Endothelial cell of umbilical vein (primary cell): ENCODE measurements at regions not wholly inside any gene's neighbourhood (a gene's known extent, or its start where the extent isn't known, plus 50 kb on each side); places are given as distances from the start of the nearest gene placed in this dataset.

Experiments used
- BruUV-seq: library from RNA; stranded (reverse); fragments of 400-500 nt; replicated peaks from 2 replicates; lab custom pipeline; 2021; lab: Mats Ljungman, UMichigan
- CTCF ChIA-PET: fragments of 300-600, 350-600 bp; sonication (Branson Sonifier 250); formaldehyde crosslinking; loops from one replicate; lab custom pipeline; 2021; ENCODE audit warnings: antibody characterized with exemption, inconsistent platforms; lab: Charles Lee
- POLR2A ChIA-PET: fragments of 300-600, 350-600 bp; sonication (Branson Sonifier 250); formaldehyde crosslinking; loops from one replicate; lab custom pipeline; 2021; ENCODE audit warnings: antibody characterized with exemption, inconsistent platforms; lab: Charles Lee
- DNase-seq: peaks from one replicate; pipeline ENCODE4 v3.0.0-alpha.2; 2011; ENCODE audit warnings: low read depth, low spot score
- FAIRE-seq: peaks from 2 replicates; lab custom pipeline; 2011; peaks lifted over from hg19 to GRCh38; lab: Jason Lieb, UNC
- H2AFZ ChIP-seq: 2 replicates; pipeline ENCODE4 v1.6.0; 2012; ENCODE audit warnings: low read depth, low read length, control low read depth, inconsistent platforms
- H3K27ac ChIP-seq: 2 replicates; pipeline ENCODE4 v1.5.1; 2011; ENCODE audit warnings: low read depth, mild to moderate bottlenecking, control low read depth, low read length, moderate library complexity; ENCODE audit not compliant: insufficient read depth
- H3K27me3 ChIP-seq, 2 experiments: 2 replicates each; pipeline versions ENCODE4 v1.6.0 to v1.6.1; 2011; ENCODE audit warnings: low read length in 2 of 2, mixed read lengths in 1 of 2; ENCODE audit not compliant: control insufficient read depth in 2 of 2, insufficient read depth in 2 of 2
- H3K36me3 ChIP-seq, 2 experiments: 2 replicates in 1 of 2; 3 replicates in 1 of 2; pipeline ENCODE4 v1.5.1; 2011; ENCODE audit warnings: low read length in 2 of 2, mild to moderate bottlenecking in 1 of 2, moderate library complexity in 1 of 2; ENCODE audit not compliant: control insufficient read depth in 2 of 2, insufficient read depth in 2 of 2; ENCODE audit errors: extremely low read depth in 1 of 2
- H3K4me1 ChIP-seq: 3 replicates; pipeline ENCODE4 v1.5.1; 2011; ENCODE audit warnings: mild to moderate bottlenecking, low read length; ENCODE audit not compliant: control insufficient read depth, insufficient read depth; ENCODE audit errors: extremely low read depth
- H3K4me2 ChIP-seq: 2 replicates; pipeline ENCODE4 v1.6.1; 2011; ENCODE audit warnings: low read length, control low read depth, mixed read lengths; ENCODE audit not compliant: insufficient read depth
- H3K4me3 ChIP-seq, 3 experiments: fragments of 200-600 bp in 1 of 3; sonication (generic), shearing (Covaris generic) in 1 of 3; replicated peaks in 1 of 3; 2 replicates each; pipeline ENCODE4 v1.5.1; 2011 to 2016; ENCODE audit warnings: control low read depth in 3 of 3, low read length in 3 of 3, mild to moderate bottlenecking in 2 of 3, inconsistent platforms in 1 of 3, low read depth in 1 of 3, moderate library complexity in 1 of 3; ENCODE audit not compliant: insufficient read depth in 1 of 3
- H3K79me2 ChIP-seq: 2 replicates; pipeline ENCODE4 v1.6.0; 2012; ENCODE audit warnings: low read length, inconsistent platforms; ENCODE audit not compliant: control insufficient read depth, insufficient read depth
- H3K9ac ChIP-seq: replicated peaks from 2 replicates; pipeline ENCODE3; 2011; ENCODE audit warnings: low read length, control low read depth; ENCODE audit not compliant: insufficient read depth; ENCODE audit errors: extremely low read depth
- H3K9me1 ChIP-seq: replicated peaks from 3 replicates; pipeline ENCODE4 v1.6.0; 2011; ENCODE audit warnings: mild to moderate bottlenecking, low read length; ENCODE audit not compliant: control insufficient read depth, insufficient read depth; ENCODE audit errors: extremely low read depth
- H3K9me3 ChIP-seq: replicated peaks from 2 replicates; pipeline ENCODE4 v1.5.1; 2012; ENCODE audit warnings: low read length, inconsistent platforms; ENCODE audit not compliant: control insufficient read depth, insufficient read depth
- H4K20me1 ChIP-seq: replicated peaks from 2 replicates; pipeline ENCODE3; 2011; ENCODE audit warnings: mild to moderate bottlenecking, low read length; ENCODE audit not compliant: control insufficient read depth, insufficient read depth; ENCODE audit errors: extremely low read depth
- EZH2 ChIP-seq: IDR thresholded peaks from 2 replicates; pipeline ENCODE4 v1.6.1; 2012; ENCODE audit warnings: borderline replicate concordance, low read depth, mild to moderate bottlenecking, moderate library complexity, low read length, inconsistent platforms; ENCODE audit not compliant: severe bottlenecking
- FOS ChIP-seq: IDR thresholded peaks from 2 replicates; pipeline ENCODE4 v1.6.1; 2011; ENCODE audit warnings: mild to moderate bottlenecking, low read length, moderate library complexity, borderline replicate concordance; ENCODE audit not compliant: insufficient read depth
- GATA2 ChIP-seq: IDR thresholded peaks from 2 replicates; pipeline ENCODE4 v1.7.0; 2011; ENCODE audit warnings: low read depth, mild to moderate bottlenecking, moderate library complexity, mixed read lengths, low read length; ENCODE audit not compliant: insufficient read length, insufficient read depth
- JUN ChIP-seq: IDR thresholded peaks from 2 replicates; pipeline ENCODE4 v1.6.1; 2011; ENCODE audit warnings: borderline replicate concordance, low read depth; ENCODE audit not compliant: insufficient read length, insufficient read depth
- MYC ChIP-seq: IDR thresholded peaks from one replicate; pipeline ENCODE4 v1.6.1; 2011; ENCODE audit warnings: mild to moderate bottlenecking, low read depth, low read length
- POLR2A ChIP-seq: IDR thresholded peaks from 2 replicates; pipeline ENCODE4 v1.6.1; 2012; ENCODE audit warnings: low read depth, mild to moderate bottlenecking, control low read depth, low read length
- dilution Hi-C: fragments of 300-500 bp; cut with MboI; formaldehyde crosslinking; loops from one replicate; pipeline ENCODE4 v1.15.0; 2019; ENCODE audit warnings: low sequenced_read_pairs; ENCODE audit not compliant: extremely low pct_ligation_motif_present
- intact Hi-C: fragments of 100-400 bp; cut with micrococcal nuclease; formaldehyde crosslinking; loops from one replicate; pipeline ENCODE4 v1.10.0; 2022
- TF ChIP-seq, protein P1 (sequence below): IDR thresholded peaks from 2 replicates; pipeline ENCODE4 v1.6.1; 2011; ENCODE audit not compliant: insufficient read depth, insufficient read length
- TF ChIP-seq, protein P2 (sequence below), 2 donors: IDR thresholded peaks; 1 replicate in 1 of 2; 2 replicates in 1 of 2; pipeline ENCODE4 v1.5.1; 2011; ENCODE audit warnings: low read length in 2 of 2, mild to moderate bottlenecking in 2 of 2, moderate library complexity in 2 of 2, control low read depth in 1 of 2, inconsistent platforms in 1 of 2, low read depth in 1 of 2; ENCODE audit not compliant: insufficient read depth in 1 of 2; ENCODE audit errors: extremely low read depth in 1 of 2

DNA sequence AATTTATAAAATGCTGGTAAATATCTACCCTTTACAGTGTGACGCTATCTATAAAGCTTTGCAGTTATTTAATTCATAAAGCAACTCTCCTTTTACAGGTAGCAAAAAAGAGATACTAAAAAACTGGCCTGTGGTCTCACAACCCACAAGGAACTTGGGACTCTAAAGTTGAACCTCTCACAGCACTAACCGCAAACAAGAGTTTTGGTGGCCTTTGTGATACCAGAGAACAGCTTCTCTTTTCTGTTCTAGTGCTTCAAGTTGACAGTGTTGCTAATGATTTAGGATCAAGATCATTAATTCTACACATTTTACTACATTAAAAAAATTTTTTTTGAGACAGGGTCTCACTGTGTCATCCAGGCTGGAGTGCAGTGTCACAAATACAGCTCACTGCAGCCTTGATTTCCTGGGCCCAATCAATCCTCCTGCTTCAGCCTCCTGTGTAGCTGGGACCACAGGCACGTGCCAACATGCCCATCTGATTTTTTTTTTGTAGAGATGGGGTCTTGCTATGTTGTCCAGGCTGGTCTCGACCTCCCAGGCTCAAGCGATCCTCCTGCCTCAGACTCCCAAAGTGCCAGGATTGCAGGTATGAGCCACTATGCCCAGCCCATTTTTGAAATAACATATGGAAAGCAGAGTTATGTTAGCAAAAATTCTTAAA lies 56.0 kb upstream of the ST8SIA6 start:
- H3K4me1 ChIP-seq: peaks cover 46% of the 10 kb centered on the region
- FAIRE-seq (no peak), DNase-seq (peak; percentile 16)
- no TSS peak for BruUV-seq
- peak overlapping the region; percentile 12 for H3K9ac ChIP-seq
- H4K20me1 ChIP-seq: no peaks in the 10 kb centered on the region
- ChIA-PET CTCF (interaction anchor here (1.7 to 2.4 kb wide), 2 partner anchors 8 to 57 kb away, joined by 4 to 7 read pairs; partner anchors contain the start of gene ST8SIA6), POLR2A (no interaction called here)
- no peaks in the 10 kb centered on the region for H3K79me2 ChIP-seq
- peak overlapping the region; percentile 94 for H3K27ac ChIP-seq
- no peaks in the 10 kb centered on the region for H3K36me3 ChIP-seq
- dilution Hi-C loops: no loop called here
- no peaks in the 10 kb centered on the region for H3K9me3 ChIP-seq
- no peak overlapping the region for H2AFZ ChIP-seq
- no peak for TF ChIP-seq GATA2
- no peak for TF ChIP-seq FOS
- TF ChIP-seq, protein P1, sequence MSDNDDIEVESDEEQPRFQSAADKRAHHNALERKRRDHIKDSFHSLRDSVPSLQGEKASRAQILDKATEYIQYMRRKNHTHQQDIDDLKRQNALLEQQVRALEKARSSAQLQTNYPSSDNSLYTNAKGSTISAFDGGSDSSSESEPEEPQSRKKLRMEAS: no peak
- no peak for TF ChIP-seq MYC
- TF ChIP-seq EZH2: no peak
- TF ChIP-seq, protein P2, sequence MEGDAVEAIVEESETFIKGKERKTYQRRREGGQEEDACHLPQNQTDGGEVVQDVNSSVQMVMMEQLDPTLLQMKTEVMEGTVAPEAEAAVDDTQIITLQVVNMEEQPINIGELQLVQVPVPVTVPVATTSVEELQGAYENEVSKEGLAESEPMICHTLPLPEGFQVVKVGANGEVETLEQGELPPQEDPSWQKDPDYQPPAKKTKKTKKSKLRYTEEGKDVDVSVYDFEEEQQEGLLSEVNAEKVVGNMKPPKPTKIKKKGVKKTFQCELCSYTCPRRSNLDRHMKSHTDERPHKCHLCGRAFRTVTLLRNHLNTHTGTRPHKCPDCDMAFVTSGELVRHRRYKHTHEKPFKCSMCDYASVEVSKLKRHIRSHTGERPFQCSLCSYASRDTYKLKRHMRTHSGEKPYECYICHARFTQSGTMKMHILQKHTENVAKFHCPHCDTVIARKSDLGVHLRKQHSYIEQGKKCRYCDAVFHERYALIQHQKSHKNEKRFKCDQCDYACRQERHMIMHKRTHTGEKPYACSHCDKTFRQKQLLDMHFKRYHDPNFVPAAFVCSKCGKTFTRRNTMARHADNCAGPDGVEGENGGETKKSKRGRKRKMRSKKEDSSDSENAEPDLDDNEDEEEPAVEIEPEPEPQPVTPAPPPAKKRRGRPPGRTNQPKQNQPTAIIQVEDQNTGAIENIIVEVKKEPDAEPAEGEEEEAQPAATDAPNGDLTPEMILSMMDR (IDR thresholded peaks at IDR 0.05; ENCODE audit: extremely low read depth in 1 of 2, insufficient read depth in 1 of 2, low read depth in 1 of 2, low read length in 2 of 2): no peak
- no peak for TF ChIP-seq JUN
- TF ChIP-seq POLR2A: no peak
- intact Hi-C loops: loop anchor here (2.0 to 5.0 kb wide), 3 partner anchors 80 to 678 kb away; no protein-coding TSS in a partner anchor
- H3K27me3 ChIP-seq: no peaks in the 10 kb centered on the region
- H3K4me3 ChIP-seq: no peak overlapping the region
- H3K4me2 ChIP-seq: peak overlapping the region; percentile 27
- no peaks in the 10 kb centered on the region for H3K9me1 ChIP-seq
